Neural cell (in vitro differentiated cells): ENCODE measurements at regions not wholly inside any gene's neighbourhood (a gene's known extent, or its start where the extent isn't known, plus 50 kb on each side); places are given as distances from the start of the nearest gene placed in this dataset.

Source experiments
- H2AFZ ChIP-seq: fragments of 200-600, 300-800 bp; sonication (generic), shearing (Covaris generic); 2 replicates; pipeline ENCODE4 v1.6.0; 2014; ENCODE audit warnings: low read depth, mild to moderate bottlenecking, antibody characterized with exemption, low read length, moderate library complexity
- H3F3A ChIP-seq: fragments of 200-600 bp; shearing (Covaris generic); 2 replicates; pipeline ENCODE4 v1.6.1; 2016; ENCODE audit warnings: mild to moderate bottlenecking, moderate library complexity, mixed read lengths, antibody characterized with exemption, low read length; ENCODE audit not compliant: insufficient read depth, poor library complexity, severe bottlenecking
- H3K27ac ChIP-seq: fragments of 200-600, 300-800 bp; sonication (generic), shearing (Covaris generic); 2 replicates; pipeline ENCODE4 v1.5.1; 2014; ENCODE audit warnings: mild to moderate bottlenecking, low read length, moderate library complexity
- H3K27me3 ChIP-seq: fragments of 300-800, 200-600 bp; sonication (generic), shearing (Covaris generic); 2 replicates; pipeline ENCODE4 v1.6.0; 2014; ENCODE audit warnings: mild to moderate bottlenecking, low read depth, low read length, moderate library complexity; ENCODE audit not compliant: insufficient read depth
- H3K36me3 ChIP-seq: fragments of 300-800, 200-600 bp; sonication (generic), shearing (Covaris generic); 2 replicates; pipeline ENCODE4 v1.5.1; 2014; ENCODE audit warnings: mild to moderate bottlenecking, antibody characterized with exemption, low read length, moderate library complexity; ENCODE audit not compliant: insufficient read depth
- H3K4me2 ChIP-seq: fragments of 300-800, 200-600 bp; sonication (generic), shearing (Covaris generic); 2 replicates; pipeline ENCODE4 v1.6.0; 2014; ENCODE audit warnings: mild to moderate bottlenecking, low read length
- H3K4me3 ChIP-seq: fragments of 300-800, 200-600 bp; sonication (generic), shearing (Covaris generic); 2 replicates; pipeline ENCODE4 v1.5.1; 2014; ENCODE audit warnings: mild to moderate bottlenecking, low read length, moderate library complexity
- H3K79me2 ChIP-seq: fragments of 200-600 bp; shearing (Covaris generic); replicated peaks from 2 replicates; pipeline ENCODE4 v1.6.0; 2014; ENCODE audit warnings: mild to moderate bottlenecking, low read length, moderate library complexity; ENCODE audit not compliant: insufficient read depth
- H3K9ac ChIP-seq: fragments of 300-800, 200-600 bp; sonication (generic), shearing (Covaris generic); 2 replicates; pipeline ENCODE4 v1.6.1; 2016; ENCODE audit warnings: mild to moderate bottlenecking, low read length, mixed read lengths
- H3K9me2 ChIP-seq: fragments of 200-600 bp; shearing (Covaris generic); 2 replicates; pipeline ENCODE4 v1.6.1; 2016; ENCODE audit warnings: mild to moderate bottlenecking, low read length, mixed read lengths; ENCODE audit not compliant: insufficient read depth
- H3K9me3 ChIP-seq: fragments of 200-600, 300-800 bp; sonication (generic), shearing (Covaris generic); 2 replicates; pipeline ENCODE4 v1.6.1; 2016; ENCODE audit warnings: mild to moderate bottlenecking, mixed run types, low read length, moderate library complexity, mixed read lengths
- H4K20me1 ChIP-seq: fragments of 200-600 bp; shearing (Covaris generic); 2 replicates; pipeline ENCODE4 v1.6.1; 2016; ENCODE audit warnings: mild to moderate bottlenecking, mixed run types; ENCODE audit not compliant: insufficient read depth
- EP300 ChIP-seq: fragments of 450-650 bp; conservative IDR thresholded peaks from 2 replicates; pipeline ENCODE4 v1.6.1; 2014; ENCODE audit warnings: antibody characterized with exemption, mild to moderate bottlenecking, moderate library complexity; ENCODE audit not compliant: poor library complexity, severe bottlenecking
- EZH2 ChIP-seq: fragments of 200-600, 300-800 bp; shearing (Covaris generic), sonication (generic); IDR thresholded peaks from 2 replicates; pipeline ENCODE4 v1.6.1; 2014; ENCODE audit warnings: antibody characterized with exemption, low read length, borderline replicate concordance, mild to moderate bottlenecking; ENCODE audit not compliant: insufficient read depth, poor library complexity, severe bottlenecking
- MXI1 ChIP-seq: fragments of 450-650 bp; conservative IDR thresholded peaks from 2 replicates; pipeline ENCODE4 v1.6.1; 2014; ENCODE audit warnings: antibody characterized with exemption, mild to moderate bottlenecking; ENCODE audit not compliant: poor library complexity, severe bottlenecking
- POLR2AphosphoS5 ChIP-seq: IDR thresholded peaks from 2 replicates; pipeline ENCODE4 v1.6.1; 2012
- RAD21 ChIP-seq: fragments of 450-650 bp; conservative IDR thresholded peaks from 2 replicates; pipeline ENCODE4 v1.6.1; 2014; ENCODE audit warnings: antibody characterized with exemption, mild to moderate bottlenecking, moderate library complexity
- REST ChIP-seq: IDR thresholded peaks from 2 replicates; pipeline ENCODE4 v1.6.1; 2012; ENCODE audit warnings: borderline replicate concordance
- SMC3 ChIP-seq: fragments of 450-650 bp; conservative IDR thresholded peaks from 2 replicates; pipeline ENCODE4 v1.6.1; 2014; ENCODE audit warnings: antibody characterized with exemption, mild to moderate bottlenecking, moderate library complexity; ENCODE audit not compliant: poor library complexity
- TAF1 ChIP-seq: IDR thresholded peaks from 2 replicates; pipeline ENCODE4 v1.6.1; 2012; ENCODE audit warnings: low read depth
- TF ChIP-seq, protein P1 (sequence below): fragments of 450-650 bp; IDR thresholded peaks from 2 replicates; pipeline ENCODE4 v1.5.1; 2014; ENCODE audit warnings: antibody characterized with exemption, mild to moderate bottlenecking, moderate library complexity; ENCODE audit not compliant: poor library complexity, severe bottlenecking

GRCh38 chr16:82440336-82440735 is 186.4 kb upstream of the CDH13 start:
- Histone ChIP-seq H3F3A (no peaks in the 10 kb centered on the region), H3K79me2 (no peaks in the 10 kb centered on the region), H4K20me1 (no peaks in the 10 kb centered on the region), H3K27me3 (no peaks in the 10 kb centered on the region), H3K4me2 (no peak overlapping the region), H2AFZ (no peak overlapping the region), H3K9ac (no peak overlapping the region), H3K36me3 (no peaks in the 10 kb centered on the region), H3K27ac (no peak overlapping the region), H3K9me2 (no peaks in the 10 kb centered on the region), H3K4me3 (no peak overlapping the region), H3K9me3 (no peaks in the 10 kb centered on the region)
- TF ChIP-seq EP300 (no peak), POLR2AphosphoS5 (no peak), SMC3 (no peak)

DNA sequence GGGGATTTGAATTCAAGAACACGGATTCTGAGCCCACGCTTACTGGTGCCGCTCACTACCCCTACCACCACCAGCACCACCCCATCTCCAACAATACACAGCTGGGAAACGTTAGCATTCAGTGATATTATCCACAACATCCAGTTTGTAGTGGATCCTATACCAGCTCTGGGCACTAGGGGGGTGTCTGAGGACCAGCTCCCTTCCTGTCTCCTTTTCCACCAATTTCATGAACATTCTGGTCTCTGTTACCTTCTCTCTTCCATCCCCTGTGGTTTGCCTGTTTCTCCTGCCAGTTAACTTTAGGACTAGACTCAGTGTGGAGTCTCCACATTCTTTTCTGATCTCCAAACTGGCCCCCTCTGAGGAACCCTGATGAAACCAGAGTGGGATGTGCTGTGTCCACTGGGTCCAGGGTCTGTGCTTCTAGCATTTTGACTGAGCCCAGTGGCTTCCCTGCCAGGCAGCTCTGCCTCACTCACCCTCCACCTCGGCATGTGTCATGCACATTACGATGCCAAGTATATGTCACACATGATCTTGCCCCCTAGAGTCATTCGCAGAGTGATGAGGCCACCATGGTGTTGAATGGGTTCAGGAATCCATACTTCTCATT is 187.0 kb upstream of the CDH13 start:
- H4K20me1 ChIP-seq = no peaks in the 10 kb centered on the region
- H3K27me3 ChIP-seq = no peaks in the 10 kb centered on the region
- no peaks in the 10 kb centered on the region for H3K36me3 ChIP-seq
- H3K4me2 ChIP-seq = no peak overlapping the region
- no peak for TF ChIP-seq EP300
- no peak for TF ChIP-seq TAF1
- TF ChIP-seq EZH2 = no peak
- TF ChIP-seq RAD21 = no peak
- TF ChIP-seq SMC3 = no peak
- TF ChIP-seq, protein P1, sequence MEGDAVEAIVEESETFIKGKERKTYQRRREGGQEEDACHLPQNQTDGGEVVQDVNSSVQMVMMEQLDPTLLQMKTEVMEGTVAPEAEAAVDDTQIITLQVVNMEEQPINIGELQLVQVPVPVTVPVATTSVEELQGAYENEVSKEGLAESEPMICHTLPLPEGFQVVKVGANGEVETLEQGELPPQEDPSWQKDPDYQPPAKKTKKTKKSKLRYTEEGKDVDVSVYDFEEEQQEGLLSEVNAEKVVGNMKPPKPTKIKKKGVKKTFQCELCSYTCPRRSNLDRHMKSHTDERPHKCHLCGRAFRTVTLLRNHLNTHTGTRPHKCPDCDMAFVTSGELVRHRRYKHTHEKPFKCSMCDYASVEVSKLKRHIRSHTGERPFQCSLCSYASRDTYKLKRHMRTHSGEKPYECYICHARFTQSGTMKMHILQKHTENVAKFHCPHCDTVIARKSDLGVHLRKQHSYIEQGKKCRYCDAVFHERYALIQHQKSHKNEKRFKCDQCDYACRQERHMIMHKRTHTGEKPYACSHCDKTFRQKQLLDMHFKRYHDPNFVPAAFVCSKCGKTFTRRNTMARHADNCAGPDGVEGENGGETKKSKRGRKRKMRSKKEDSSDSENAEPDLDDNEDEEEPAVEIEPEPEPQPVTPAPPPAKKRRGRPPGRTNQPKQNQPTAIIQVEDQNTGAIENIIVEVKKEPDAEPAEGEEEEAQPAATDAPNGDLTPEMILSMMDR = no peak
- no peak for TF ChIP-seq POLR2AphosphoS5
- H2AFZ ChIP-seq = no peak overlapping the region
- no peak overlapping the region for H3K9ac ChIP-seq
- no peaks in the 10 kb centered on the region for H3K9me3 ChIP-seq
- H3K27ac ChIP-seq = no peak overlapping the region
- H3K4me3 ChIP-seq = no peak overlapping the region
- no peaks in the 10 kb centered on the region for H3F3A ChIP-seq
- H3K9me2 ChIP-seq = no peaks in the 10 kb centered on the region
- no peaks in the 10 kb centered on the region for H3K79me2 ChIP-seq

- no peak for TF ChIP-seq MXI1
- no peak for TF ChIP-seq EP300
- no peak for TF ChIP-seq TAF1
- no peak for TF ChIP-seq SMC3
- no peak for TF ChIP-seq RAD21
- no peak for TF ChIP-seq REST
- TF ChIP-seq EZH2 = no peak
- TF ChIP-seq, protein P1 = no peak
- no peak for TF ChIP-seq POLR2AphosphoS5
- Histone ChIP-seq H3K27me3 (no peaks in the 10 kb centered on the region), H3K27ac (no peak overlapping the region), H3F3A (no peaks in the 10 kb centered on the region), H3K9ac (no peak overlapping the region), H4K20me1 (no peaks in the 10 kb centered on the region), H3K9me2 (no peaks in the 10 kb centered on the region), H3K4me3 (no peak overlapping the region), H3K4me2 (no peak overlapping the region), H2AFZ (no peak overlapping the region), H3K79me2 (no peaks in the 10 kb centered on the region), H3K9me3 (no peaks in the 10 kb centered on the region), H3K36me3 (no peaks in the 10 kb centered on the region)
Observed at GRCh38 chr16:82433042-82433441, 193.7 kb upstream of the CDH13 start.
